RWPE2 (cell line): ENCODE measurements at regions not wholly inside any gene's neighbourhood (a gene's known extent, or its start where the extent isn't known, plus 50 kb on each side); places are given as distances from the start of the nearest gene placed in this dataset.
"Not testable (repeated sequence)": the region's sequence is repeated elsewhere in the genome, so short reads cannot be mapped to it uniquely, and the experiment has no call there.

Source experiments
- ATAC-seq: fragments of 200-7000 bp; cut with Tn5 transposase; 3 replicates; pipeline ENCODE4 v1.9.1; 2021; ENCODE audit warnings: low read depth
- DNase-seq: peaks from one replicate; pipeline ENCODE4 v3.0.0-alpha.2; 2020; ENCODE audit warnings: low spot score
- H3K27ac ChIP-seq: fragments of 450-650 bp; 2 replicates; pipeline ENCODE4 v1.5.1; 2017; ENCODE audit warnings: mild to moderate bottlenecking; ENCODE audit not compliant: poor library complexity, severe bottlenecking
- H3K27me3 ChIP-seq: fragments of 250-450 bp; sonication (Bioruptor Pico); 2 replicates; pipeline ENCODE4 v1.5.1; 2021; ENCODE audit warnings: mild to moderate bottlenecking, moderate library complexity; ENCODE audit not compliant: insufficient read depth, poor library complexity, severe bottlenecking
- H3K36me3 ChIP-seq: fragments of 250-450 bp; sonication (Bioruptor Pico); 2 replicates; pipeline ENCODE4 v1.5.1; 2020; ENCODE audit warnings: low read depth, mild to moderate bottlenecking, moderate library complexity
- H3K4me1 ChIP-seq: fragments of 250-450 bp; sonication (Bioruptor Pico); 2 replicates; pipeline ENCODE4 v1.5.1; 2021; ENCODE audit warnings: mild to moderate bottlenecking, moderate library complexity; ENCODE audit not compliant: insufficient read depth, poor library complexity, severe bottlenecking
- H3K4me3 ChIP-seq: fragments of 250-450 bp; sonication (Bioruptor Pico); 2 replicates; pipeline ENCODE4 v1.5.1; 2021; ENCODE audit warnings: mild to moderate bottlenecking, moderate library complexity; ENCODE audit not compliant: severe bottlenecking
- H3K9me3 ChIP-seq: fragments of 250-450 bp; sonication (Bioruptor Pico); 2 replicates; pipeline ENCODE4 v1.5.1; 2021; ENCODE audit warnings: mild to moderate bottlenecking, moderate library complexity; ENCODE audit not compliant: severe bottlenecking
- TF ChIP-seq, protein P1 (sequence below): fragments of 450-650 bp; IDR thresholded peaks from one replicate; pipeline ENCODE4 v1.5.1; 2017; ENCODE audit warnings: mild to moderate bottlenecking, moderate library complexity; ENCODE audit not compliant: poor library complexity, severe bottlenecking

DNA sequence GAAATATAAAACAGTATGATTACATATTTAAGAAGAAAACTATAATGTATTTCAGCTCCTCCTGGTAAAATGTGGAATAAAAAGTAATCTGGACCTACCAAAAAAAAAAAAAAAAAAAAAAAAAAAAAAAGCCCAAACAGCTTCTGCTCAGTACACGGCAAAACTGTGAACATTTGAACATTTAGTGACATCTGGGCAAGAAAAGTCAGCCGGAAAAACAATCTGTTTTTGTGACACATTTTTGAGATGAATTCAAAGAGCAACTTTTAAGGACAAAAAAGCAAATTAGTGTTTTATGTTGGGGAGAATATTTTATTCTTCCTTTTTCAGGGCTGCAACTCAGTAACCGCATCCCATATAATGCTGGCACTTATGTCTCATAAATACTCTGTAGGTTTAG lies 649.7 kb upstream of the KCNMB2 start:
- Histone ChIP-seq H3K9me3 (no peaks in the 10 kb centered on the region), H3K27me3 (no peaks in the 10 kb centered on the region), H3K4me3 (no peak overlapping the region), H3K36me3 (no peaks in the 10 kb centered on the region), H3K4me1 (no peaks in the 10 kb centered on the region), H3K27ac (no peak overlapping the region)
- TF ChIP-seq, protein P1, sequence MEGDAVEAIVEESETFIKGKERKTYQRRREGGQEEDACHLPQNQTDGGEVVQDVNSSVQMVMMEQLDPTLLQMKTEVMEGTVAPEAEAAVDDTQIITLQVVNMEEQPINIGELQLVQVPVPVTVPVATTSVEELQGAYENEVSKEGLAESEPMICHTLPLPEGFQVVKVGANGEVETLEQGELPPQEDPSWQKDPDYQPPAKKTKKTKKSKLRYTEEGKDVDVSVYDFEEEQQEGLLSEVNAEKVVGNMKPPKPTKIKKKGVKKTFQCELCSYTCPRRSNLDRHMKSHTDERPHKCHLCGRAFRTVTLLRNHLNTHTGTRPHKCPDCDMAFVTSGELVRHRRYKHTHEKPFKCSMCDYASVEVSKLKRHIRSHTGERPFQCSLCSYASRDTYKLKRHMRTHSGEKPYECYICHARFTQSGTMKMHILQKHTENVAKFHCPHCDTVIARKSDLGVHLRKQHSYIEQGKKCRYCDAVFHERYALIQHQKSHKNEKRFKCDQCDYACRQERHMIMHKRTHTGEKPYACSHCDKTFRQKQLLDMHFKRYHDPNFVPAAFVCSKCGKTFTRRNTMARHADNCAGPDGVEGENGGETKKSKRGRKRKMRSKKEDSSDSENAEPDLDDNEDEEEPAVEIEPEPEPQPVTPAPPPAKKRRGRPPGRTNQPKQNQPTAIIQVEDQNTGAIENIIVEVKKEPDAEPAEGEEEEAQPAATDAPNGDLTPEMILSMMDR = no peak
- DNase-seq (no peak), ATAC-seq (no peak)

DNA sequence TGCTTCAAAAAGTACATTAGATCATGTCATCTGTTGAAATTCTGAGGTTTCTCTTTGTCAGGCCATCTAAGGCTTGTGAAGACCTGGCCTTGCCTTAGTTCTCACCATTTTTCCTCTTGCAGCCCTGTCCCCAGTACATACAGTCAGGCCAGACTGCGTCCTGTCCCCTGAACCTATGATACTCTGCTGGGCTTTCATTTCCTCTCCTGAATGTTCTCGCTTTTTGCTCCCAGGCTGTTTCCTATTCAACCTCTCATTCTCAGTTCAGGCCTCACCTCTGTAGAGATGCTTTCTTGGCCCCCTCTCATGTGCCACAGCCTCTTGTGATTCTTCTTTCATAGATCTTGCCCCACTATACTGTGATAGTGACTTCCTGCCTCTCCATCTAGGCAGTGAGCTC lies 648.8 kb upstream of the KCNMB2 start:
- no peaks in the 10 kb centered on the region for H3K36me3 ChIP-seq
- no peaks in the 10 kb centered on the region for H3K9me3 ChIP-seq
- TF ChIP-seq, protein P1 = no peak
- ATAC-seq (no peak), DNase-seq (no peak)
- no peak overlapping the region for H3K4me3 ChIP-seq
- H3K27ac ChIP-seq = no peak overlapping the region
- no peaks in the 10 kb centered on the region for H3K4me1 ChIP-seq
- no peaks in the 10 kb centered on the region for H3K27me3 ChIP-seq

DNA sequence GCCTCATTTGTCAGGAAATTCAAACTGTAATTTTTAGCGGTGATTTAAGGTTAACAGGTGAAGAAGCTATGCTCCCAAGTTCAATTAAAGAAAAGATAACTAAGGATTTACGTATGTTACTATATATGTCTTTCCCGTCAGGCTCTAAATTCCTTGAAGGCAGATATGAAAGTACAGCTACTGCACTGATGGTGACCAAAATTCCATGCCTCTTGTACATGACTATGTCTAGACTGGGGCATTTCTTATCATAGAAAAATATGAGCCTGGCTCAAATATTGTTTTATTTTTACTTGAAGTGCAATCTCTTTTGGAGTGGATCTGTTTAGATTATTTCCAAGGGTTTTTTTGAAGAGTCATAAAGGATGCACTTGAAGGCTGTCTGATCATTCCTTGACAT lies 647.1 kb upstream of the KCNMB2 start:
- H3K4me3 ChIP-seq = no peak overlapping the region
- no peaks in the 10 kb centered on the region for H3K36me3 ChIP-seq
- ATAC-seq = no peak
- no peak overlapping the region for H3K27ac ChIP-seq
- H3K9me3 ChIP-seq = no peaks in the 10 kb centered on the region
- H3K4me1 ChIP-seq = no peaks in the 10 kb centered on the region
- DNase-seq = no peak
- no peaks in the 10 kb centered on the region for H3K27me3 ChIP-seq
- TF ChIP-seq, protein P1 = no peak

DNA sequence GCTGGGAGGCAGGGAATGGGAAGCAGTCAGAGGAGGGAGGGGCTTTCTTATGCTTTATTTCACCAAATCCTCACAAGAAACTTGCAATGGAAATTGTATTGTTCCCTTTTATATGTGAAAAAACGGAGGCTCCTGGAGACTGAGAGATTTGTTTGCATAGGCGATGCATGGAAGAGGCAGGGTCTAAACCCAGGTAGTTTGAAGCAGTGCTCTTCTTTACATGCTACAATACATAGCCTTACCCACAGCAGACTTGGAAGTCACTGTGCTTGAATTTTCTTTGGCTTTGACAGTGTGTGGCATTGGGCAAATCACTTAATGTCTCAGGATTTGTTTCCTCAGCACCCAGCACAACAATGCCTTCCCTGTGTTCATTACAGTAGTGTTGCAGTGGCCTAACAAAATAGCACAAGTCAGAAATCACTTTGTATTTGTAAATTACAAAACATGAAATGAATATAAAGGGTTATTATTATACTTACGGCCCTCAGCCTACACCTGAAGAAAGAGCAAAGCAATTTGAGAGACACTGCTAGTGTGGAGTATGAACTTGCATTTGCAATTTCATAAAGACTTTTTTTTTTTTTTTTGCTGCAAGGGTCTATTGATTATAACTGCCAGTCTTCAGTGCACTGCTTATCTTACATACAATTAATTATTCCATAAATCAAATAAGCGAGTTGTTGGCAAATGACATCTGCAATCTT lies 646.4 kb upstream of the KCNMB2 start:
- Histone ChIP-seq H3K4me3 (no peak overlapping the region), H3K4me1 (no peaks in the 10 kb centered on the region)

DNA sequence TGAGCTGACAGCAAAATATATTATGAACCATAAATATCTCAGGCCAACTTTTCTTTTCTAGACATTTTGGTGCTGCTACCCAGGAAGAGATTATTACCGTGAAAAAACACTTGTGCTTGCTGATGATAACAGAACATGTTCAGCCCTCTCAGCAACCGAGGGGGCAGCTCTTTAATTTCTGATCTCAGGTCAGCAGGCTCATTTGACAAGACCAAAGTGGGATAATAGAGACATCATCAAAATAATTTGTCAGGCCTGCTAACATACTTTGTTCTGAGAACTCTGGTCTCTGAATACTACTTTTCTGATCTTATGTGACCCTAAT lies 645.9 kb upstream of the KCNMB2 start:
- Histone ChIP-seq H3K27ac (no peak overlapping the region), H3K36me3 (no peaks in the 10 kb centered on the region), H3K4me1 (no peaks in the 10 kb centered on the region), H3K9me3 (no peaks in the 10 kb centered on the region), H3K27me3 (no peaks in the 10 kb centered on the region), H3K4me3 (no peak overlapping the region)
- TF ChIP-seq, protein P1 = no peak
- DNase-seq (no peak), ATAC-seq (no peak)

More for the DNA sequence above, 646.4 kb upstream of the KCNMB2 start:
- no peaks in the 10 kb centered on the region for H3K36me3 ChIP-seq
- no peaks in the 10 kb centered on the region for H3K27me3 ChIP-seq
- H3K27ac ChIP-seq = no peak overlapping the region
- H3K9me3 ChIP-seq = no peaks in the 10 kb centered on the region
- DNase-seq = no peak
- TF ChIP-seq, protein P1 = no peak
- ATAC-seq = no peak

DNA sequence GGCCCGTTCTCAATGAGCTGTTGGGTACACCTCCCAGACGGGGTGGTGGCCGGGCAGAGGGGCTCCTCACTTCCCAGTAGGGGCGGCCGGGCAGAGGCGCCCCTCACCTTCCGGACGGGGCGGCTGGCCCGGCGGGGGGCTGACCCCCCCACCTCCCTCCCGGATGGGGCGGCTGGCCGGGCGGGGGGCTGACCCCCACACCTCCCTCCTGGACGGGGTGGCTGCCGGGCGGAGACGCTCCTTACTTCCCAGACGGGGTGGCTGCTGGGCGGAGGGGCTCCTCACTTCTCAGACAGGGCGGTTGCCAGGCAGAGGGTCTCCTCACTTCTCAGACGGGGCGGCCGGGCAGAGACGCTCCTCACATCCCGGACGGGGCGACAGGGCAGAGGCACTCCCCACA lies 644.7 kb upstream of the KCNMB2 start:
- H3K36me3 ChIP-seq, DNase-seq, H3K9me3 ChIP-seq, ATAC-seq, H3K27me3 ChIP-seq, H3K4me1 ChIP-seq, H3K4me3 ChIP-seq, H3K27ac ChIP-seq: not testable (repeated sequence)
